ENCODE measurements at regions not wholly inside any gene's neighbourhood (a gene's known extent, or its start where the extent isn't known, plus 50 kb on each side); places are given as distances from the start of the nearest gene placed in this dataset.
"Not testable (repeated sequence)": the region's sequence is repeated elsewhere in the genome, so short reads cannot be mapped to it uniquely, and the experiment has no call there.

DNA sequence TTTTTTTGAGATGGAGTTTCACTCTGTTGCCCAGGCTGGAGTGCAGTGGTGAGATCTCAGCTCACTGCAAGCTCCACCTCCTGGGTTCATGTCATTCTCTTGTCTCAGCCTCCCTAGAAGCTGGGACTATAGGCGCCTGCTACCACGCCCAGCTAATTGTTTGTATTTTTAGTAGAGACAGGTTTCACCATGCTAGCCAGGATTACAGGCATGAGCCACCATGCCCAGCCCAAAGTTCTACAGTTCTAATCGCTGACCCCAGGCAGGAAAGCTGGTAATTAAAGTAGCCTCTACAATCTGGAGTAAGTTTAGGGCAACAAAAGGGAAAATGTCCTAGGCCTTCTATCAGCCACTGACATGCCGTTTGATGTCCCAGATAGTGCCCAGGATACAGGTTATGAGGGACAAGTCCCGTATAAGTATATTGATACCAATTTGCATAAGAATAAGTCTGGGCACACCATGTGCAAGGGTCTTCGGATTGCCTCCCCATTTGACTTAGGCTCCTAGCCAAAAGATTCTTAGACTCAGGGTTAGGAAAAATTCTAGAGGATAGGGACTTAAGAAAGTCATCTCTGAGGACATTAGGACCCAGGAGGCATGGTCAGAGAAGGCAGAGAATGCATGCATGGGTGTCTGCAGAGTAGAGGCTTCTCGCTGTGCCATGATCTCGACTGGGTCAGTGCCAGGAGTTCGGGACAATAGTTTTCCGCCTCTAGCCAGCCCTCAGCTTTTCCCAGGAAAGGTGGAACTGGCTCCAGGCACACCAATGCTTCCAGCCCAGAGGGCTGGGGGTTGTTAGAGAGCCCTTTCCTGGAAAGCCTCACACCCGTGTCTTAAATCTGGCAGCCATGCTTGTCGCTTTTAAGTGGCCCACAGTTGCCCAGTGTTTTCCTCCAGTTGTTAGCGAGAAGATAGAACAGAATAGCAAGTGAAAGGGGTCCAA, 1111.1 kb downstream of the TAF11L14 start:
- peak in 1 of 2 experiments; percentile 74 for DNase-seq

DNA sequence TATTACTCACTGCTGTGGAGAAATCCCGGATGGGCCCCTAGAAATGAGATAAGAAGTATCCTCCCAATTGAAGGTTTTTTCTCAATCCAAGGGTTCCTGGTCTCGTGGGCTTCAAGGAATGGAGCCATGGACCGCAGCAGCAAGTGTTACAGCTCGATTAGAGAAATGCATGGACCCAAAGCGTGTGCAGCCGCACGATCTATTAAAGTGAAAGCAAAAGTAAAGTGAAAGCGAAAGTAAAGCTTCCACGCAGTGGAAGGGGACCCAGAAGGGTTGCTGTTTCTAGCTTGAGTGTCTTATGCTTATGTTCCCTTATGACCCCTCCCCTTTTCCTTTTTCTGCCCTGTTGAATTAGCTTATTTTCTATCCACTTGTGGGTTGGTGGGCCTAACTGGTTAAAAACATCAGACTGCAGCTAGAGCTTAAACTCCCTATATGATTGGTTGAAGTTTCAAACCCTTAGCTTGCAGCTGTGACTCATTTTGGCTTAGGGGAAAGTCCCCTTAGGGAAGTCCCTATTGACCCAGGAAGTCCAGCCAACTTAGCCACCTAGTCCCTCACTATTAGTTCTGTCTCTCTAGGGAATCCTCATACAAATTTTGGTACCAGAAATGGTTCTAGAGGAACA, 1111.8 kb downstream of the TAF11L14 start:
- DNase-seq = peak; percentile 36 to 86

DNA sequence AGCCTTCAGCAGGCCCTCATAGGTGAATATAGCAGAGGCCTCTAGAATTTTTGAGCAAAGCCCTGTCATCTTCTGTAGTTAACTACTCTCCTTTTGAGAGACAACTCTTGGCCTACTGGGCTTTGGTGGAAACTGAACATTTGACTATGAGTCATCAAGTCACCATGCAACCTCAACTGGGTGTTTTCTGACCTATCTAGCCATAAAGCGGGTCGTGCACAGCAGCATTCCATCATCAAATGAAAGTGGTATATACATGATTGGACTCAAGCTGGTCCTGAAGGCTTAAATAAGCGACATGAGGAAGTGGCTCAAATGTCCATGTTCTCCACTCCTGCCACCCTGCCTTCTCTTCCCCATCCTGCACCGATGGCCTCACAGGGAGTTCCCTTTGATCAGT, 1115.5 kb downstream of the TAF11L14 start:
- no peak for DNase-seq

DNA sequence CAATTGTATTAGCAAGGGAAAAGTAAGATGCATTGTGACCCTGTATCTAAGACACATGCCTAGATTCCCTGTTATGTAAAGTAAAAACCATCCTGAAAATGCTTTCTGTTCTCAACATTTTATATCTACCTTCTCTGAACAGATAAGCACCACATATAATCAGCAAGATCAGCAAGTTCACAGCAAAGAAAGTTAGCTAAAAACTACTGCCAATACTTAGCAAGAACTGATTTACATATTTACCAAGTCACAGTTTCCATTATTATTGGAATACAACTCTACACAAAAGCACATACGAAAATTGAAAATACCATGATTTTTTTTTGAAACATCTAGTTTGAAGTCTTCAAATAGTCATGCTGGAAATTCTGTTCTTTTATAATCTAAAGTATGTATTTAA, 1118.1 kb downstream of the TAF11L14 start:
- DNase-seq = no peak

DNA sequence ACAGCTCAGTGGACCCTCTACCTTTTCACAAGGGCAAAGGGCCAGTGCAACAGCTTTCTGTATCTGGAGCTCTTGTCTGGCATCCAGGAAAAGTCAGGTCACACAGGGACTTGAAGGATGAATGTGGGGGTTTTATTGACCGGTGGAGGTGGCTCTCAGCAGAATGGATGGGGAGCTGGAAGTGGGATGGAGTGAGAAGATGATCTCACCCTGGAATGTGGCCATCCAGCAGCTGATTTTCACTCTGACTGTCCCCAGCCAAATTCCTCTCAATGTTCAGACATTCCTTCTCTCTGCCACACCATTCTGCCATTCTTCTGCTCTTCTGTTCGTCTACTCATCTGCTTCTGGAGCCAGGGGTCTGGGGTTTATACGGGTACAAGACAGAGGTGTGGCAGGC, 1119.9 kb downstream of the TAF11L14 start:
- DNase-seq = no peak

DNA sequence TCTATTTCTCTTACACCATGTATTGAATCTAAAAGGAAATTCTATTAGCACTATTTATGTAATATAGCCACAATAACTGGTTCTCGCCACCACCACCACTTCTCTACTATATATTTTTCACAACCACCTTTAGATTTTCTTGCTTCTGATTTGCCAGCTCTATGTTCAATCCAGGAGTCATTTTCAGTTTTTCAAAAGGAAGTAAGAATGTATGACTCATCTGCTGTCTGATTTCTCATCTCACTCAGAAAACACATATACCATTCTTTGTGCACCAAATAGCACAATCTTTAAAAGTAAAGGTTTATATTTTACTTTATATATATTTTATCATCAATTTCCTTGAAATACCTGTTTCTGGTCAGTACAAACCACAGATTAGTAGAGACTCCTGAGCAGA, 1127.5 kb downstream of the TAF11L14 start:
- peak in 1 of 2 experiments; percentile 54 for DNase-seq

DNA sequence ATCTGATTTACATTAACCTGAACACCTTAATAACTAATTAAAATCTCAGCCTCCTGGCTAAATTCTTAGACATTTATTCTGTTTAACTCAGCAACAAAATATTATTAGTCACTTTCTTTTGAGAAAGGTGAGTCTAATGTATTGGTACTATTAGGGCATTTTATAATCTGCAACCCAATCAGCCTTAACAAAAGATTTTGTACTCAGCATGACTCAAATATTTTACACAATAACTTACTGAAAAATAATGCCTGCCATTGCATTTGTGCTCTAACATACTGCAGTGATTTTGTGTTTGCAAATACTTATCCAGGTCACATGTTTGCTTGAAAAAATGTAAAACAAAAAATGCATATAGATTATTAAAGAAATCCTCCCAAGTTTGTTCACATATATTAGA, 1129.9 kb downstream of the TAF11L14 start:
- no peak for DNase-seq

DNA sequence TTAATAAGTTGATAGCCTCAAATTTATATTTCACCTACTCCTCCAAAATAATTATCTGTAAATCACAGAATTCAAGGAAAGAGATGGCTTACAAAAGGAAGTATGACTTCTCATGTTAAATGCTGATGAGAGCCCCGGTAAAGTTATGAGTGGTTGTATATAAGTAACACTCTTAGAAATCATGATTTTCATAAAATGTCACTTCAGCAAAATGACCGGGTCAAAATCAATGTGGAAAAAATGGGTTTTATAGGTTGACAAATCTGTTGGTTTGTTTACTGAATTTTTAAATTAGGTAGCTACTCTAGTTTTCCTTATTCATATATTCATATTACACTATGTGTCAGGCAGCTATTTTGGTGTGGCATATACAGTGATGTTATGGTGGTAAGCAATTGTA, 1131.0 kb downstream of the TAF11L14 start:
- no peak for DNase-seq

DNA sequence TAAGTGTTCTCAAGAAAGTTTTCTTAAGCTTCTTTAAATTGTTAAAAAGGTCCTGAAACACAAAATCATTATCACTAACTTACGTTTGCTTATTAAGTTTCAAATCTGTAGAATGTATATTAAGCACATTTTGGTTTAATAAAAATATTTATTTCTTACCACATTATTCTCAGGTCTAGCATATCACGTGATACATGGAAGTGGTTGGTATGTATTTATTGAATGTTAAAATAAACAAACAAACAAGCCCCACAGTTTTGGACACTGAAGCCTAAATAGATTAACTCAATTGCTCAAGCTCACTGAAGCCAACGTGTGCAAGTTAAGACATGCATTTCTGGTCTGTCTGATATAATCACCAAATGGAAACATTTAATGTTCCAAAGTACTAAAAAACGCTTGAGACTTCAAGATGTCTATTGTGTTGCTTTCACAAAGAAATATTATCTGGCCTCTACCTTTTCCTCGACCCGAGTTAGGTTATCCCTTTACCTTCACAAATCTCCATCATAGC, 1136.9 kb downstream of the TAF11L14 start:
- DNase-seq = no peak

DNA sequence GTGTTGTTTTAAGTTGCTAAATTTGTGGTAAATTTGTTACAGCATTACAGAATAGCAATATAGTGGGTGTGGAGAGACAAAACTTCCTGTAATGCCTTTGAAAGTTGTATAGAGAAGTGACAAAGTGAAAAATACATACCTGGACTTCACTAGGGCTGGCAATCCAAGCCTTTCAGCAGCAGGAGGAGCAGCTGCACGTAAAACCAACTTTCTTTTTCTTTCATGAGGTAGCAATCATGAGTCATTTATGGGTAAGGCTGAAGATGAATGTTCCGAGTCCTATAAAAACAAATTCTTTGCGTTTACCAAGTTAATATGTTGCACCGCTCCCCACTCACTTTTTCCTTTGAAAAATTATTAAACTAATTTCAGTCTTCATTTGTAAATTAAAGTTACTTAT, 1138.2 kb downstream of the TAF11L14 start:
- DNase-seq = no peak

DNA sequence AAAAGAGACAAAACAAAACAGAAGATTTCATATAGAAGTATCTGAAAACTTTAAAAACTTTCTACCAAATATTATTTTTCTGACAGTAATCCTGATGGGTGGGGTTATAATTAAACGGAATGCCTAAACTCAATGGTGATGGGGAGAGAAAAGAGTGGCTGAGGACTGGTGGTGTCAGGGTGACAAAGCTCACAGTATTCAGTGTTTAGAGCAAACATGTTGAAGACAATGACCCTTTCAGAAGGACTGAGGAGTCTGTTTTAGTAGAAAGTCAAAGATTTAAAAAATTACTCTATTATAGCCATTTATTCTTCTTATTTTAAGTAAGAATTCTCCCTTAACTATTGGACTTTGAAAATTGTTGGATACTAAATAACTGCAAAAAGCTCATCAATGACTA, 1144.0 kb downstream of the TAF11L14 start:
- no peak for DNase-seq

DNA sequence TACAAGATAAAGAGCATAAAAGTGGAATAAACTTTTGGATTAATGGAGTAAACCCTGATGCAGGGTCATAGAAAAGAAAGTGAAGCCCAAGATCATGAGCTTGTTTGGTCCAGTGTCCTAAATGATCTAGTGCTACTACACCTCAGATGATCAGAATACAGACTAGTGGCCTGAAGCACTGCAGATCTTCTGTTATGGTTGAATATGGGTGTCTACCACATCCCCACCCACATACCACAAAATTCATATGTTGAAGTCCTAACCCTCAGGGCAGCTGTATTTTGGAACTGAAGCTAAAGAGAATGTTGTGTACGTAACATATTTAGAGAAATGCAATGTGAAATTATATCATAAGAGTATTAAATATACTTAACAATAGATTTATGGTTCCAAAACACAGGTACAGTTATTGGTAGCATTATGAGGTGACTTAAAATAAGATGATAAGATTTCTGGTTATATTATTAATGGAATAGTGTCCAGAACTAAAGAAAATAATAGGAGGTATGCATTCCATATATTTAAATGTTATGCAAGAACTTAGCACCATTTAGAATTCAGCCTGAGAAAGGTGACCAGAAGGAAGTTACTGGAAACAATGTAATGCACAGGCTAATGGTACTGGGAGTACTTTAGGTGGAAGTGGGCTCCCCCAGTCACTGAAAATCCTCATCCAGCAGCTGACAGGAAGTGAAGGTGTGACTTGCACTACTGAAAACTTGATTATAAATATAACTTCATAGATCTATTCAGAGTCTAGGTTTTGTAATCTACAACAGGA, 1155.1 kb downstream of the TAF11L14 start:
- no peak for DNase-seq

DNA sequence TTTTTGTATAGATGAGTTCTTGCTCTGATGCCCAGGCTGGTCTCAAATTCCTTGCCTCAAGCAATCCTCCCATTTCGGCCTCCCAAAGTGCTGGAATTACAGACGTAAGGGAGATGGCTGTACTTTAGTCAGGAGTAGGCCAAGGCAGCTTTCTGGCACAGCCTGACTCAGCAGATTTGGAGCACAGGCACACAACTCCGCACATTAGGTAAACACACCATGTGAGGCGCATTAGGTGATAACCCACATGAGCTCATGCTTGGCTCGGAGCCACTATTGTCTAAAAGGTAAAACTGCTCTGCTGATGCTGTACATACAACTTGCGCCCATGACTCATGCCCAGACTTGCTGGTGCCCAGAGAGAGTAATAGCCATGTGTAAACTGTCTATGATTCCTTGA, 1157.9 kb downstream of the TAF11L14 start:
- no peak for DNase-seq

DNA sequence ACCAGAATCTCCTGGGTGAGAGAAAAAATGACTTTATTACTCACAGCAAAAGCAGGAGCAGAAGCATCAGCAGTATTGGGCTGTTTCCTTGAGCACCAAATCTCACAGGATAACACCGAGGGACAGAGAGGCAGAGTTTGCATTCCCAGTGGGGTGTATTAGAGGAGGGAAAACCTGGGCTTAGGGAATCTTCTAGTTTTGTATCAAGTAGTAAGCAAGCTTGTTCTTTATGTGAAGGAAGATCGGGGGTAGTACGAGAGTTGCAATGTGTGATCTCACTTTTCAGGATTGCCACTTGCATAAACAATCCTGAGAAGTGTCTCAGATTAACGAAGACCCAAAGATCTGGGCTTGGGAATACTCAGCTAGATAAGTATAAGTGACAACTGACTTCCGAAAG, 1163.0 kb downstream of the TAF11L14 start:
- no peak for DNase-seq

DNA sequence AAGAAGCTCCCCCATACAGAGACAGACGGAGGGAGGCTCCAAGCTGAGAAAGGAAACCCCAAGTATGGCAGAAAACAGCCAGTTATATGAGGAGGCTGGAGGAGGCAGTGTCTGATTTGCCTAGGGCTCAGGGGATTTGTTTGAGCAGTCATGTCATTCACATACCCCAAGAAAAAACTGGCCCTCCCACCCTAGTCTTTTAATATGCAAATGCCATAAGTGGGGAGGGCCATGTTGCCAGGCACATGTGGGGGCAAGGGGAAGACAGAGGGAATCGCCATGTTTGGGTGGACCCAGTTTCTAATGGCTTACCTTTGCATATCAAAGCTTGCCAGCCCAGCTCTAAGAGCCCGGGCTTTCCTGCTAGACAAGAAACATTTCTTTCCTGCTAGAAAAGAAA, 1163.8 kb downstream of the TAF11L14 start:
- no peak for DNase-seq

DNA sequence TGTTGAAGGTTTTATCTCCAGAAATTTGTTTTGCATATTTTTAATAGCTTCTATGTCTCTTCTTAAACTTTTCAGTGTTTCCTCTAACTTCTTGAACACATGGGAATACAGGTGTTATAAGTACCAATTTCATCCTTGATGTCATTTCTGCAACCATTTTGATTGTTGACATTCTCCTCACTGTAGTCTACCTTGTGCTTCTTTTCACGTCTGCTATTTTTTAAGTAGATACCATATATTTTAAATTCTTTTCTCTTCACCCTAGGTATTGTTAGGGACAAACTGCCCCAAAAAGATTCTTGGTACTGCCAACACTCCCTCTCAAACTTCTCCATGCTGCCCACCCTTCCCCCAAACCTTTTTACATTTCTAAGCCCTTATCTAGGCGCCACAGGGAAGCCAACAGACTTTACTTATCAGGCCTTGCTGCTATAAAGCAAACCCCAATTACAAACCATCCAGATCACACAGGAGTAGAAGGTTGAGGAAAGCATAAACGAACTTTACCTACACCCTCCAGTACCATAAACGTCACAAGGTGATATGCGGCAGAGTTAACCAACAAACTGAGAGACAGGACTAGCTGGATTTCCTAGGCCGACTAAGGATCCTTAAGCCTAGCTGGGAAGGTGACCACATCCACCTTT, 1165.3 kb downstream of the TAF11L14 start:
- DNase-seq = no peak

DNA sequence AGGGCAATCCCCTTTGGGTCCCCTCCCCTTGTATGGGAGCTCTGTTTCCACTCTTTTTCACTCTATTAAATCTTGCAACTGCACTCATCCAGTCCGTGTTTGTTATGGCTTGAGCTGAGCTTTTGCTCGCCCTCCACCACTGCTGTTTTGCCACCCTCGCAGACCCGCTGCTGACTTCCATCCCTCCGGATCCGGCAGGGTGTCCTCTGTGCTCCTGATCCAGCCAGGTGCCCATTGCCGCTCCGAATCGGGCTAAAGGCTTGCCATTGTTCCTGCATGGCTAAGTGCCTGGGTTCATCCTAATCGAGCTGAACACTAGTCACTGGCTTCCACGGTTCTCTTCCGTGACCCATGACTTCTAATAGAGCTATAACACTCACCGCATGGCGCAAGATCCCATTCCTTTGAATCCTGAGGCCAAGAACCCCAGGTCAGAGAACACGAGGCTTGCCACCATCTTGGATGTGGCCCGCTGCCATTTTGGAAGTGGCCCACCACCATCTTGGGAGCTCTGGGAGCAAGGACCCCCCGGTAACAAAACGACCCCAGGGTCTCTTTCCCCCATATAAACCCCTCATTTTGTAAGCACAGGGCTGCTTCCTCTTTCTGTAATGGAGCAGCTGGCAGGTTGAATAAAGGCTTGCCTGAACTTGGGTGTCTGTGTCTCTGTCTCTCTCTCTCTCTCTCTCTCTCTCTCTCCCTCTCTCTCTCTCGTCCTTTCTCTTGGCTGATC, 1166.2 kb downstream of the TAF11L14 start:
- DNase-seq = no peak

DNA sequence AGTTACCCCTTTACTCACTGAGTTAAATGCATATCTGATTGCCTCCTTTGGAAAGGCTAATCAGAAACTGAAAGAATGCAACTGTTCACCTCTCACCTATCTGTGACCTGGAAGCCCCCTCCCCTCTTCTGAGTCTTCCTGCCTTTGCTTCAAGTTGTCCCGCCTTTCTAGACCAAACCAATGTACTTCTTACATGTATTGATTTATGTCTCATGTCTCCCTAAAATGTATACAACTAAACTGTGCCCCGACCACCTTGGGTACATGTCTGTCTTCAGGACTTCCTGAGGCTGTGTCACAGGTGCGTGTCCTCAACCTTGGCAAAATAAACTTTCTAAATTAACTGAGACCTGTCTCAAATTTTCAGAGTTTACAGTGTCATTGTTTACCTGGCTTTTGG, 1167.2 kb downstream of the TAF11L14 start:
- not testable (repeated sequence) for DNase-seq

DNA sequence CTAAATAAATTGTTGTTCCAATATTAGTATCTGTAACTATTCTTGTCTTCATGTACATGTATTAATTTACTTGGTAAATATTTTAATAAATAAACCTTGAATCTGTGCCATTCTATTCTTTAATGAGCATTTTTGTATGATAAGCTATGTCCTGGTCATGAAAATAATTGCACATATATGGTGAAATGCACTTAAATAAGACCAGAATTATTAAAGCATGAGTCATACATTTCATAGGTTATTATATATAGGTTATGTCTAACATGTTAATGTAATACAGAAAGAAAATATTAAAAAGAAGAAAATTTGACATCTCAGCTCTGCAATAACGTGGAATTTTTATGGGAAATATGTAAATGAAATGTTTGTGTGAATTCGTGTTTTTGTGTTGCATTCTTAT, 1168.1 kb downstream of the TAF11L14 start:
- DNase-seq = no peak

DNA sequence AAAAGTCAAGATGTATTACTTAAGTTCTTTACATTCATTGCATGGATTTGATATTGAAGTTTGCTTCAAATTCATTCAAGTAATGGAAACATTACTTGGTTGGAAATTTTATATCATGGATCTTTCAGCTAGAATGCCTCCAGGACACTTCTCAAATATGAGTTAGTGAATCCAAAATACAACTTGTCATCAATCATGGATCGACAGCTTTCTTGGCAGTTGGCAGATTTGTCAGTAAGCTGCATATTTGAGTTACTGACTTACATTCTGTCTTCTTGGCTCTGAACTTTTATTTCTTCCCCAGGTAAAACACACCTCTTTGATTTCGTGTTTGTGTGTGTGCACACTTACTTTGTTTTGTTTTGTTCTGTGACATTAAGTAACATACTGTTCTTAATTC, 1171.1 kb downstream of the TAF11L14 start:
- no peak for DNase-seq

DNA sequence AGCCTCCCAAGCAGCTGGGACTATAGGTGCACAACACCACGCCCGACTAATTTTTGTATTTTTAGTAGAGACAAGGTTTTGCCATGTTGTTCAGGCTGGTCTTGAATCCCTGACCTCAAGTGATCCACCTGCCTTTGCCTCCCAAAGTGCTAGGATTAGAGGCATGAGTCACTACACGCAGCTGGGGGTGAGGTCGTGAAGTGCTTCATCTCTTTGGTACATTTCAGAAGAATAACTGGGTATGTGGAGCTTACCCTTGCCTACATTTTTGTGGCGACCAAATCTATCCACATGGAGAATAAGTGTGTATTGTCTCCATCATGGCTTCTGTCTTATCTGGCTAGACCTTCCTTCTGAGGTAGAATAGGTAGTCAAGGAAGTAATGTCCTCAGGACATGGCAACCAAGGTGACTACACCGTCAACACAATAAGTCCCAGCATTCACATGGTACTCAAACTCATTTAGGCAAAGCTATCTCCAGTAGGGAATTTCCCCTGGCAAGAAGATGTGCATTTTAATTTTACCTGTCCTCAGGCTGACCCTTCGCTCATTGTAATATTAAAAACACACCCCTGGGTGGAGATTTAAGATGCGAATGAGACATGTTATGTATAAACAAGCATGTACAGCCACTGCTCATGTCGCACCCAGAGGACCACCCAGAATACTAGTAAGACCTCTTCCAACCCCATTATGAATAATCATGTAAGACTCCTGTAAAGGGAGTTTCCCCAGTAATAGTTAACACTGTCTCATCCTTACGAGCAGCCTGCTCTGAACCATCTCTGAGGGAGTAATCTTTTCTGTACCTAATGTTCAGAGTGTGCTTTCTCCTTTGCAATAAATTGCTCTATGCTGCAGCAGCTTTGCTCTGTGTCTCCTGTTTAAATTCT, 1173.2 kb downstream of the TAF11L14 start:
- no peak for DNase-seq

Measured in SW 1271 (cell line).